Prostate gland (tissue), 2 donors: ENCODE measurements at regions not wholly inside any gene's neighbourhood (a gene's known extent, or its start where the extent isn't known, plus 50 kb on each side); places are given as distances from the start of the nearest gene placed in this dataset.

Experiments used
- POLR2A ChIP-seq: fragments of 450-650 bp; IDR thresholded peaks from one replicate; pipeline ENCODE4 v1.6.1; 2016; ENCODE audit warnings: antibody characterized with exemption, mild to moderate bottlenecking
- POLR2AphosphoS5 ChIP-seq: sonication (generic); formaldehyde crosslinking; IDR thresholded peaks from one replicate; pipeline ENCODE4 v1.6.1; 2017; ENCODE audit warnings: antibody characterized with exemption
- TF ChIP-seq, protein P1 (sequence below), 4 experiments: fragments of 200-600 bp in 2 of 4; fragments of 450-650 bp in 2 of 4; sonication (generic) in 2 of 4; IDR thresholded peaks; 1 replicate in 3 of 4; 2 replicates in 1 of 4; pipeline ENCODE4 v1.5.1; 2016 to 2019; ENCODE audit warnings: antibody characterized with exemption in 4 of 4, mild to moderate bottlenecking in 2 of 4, moderate library complexity in 2 of 4

DNA sequence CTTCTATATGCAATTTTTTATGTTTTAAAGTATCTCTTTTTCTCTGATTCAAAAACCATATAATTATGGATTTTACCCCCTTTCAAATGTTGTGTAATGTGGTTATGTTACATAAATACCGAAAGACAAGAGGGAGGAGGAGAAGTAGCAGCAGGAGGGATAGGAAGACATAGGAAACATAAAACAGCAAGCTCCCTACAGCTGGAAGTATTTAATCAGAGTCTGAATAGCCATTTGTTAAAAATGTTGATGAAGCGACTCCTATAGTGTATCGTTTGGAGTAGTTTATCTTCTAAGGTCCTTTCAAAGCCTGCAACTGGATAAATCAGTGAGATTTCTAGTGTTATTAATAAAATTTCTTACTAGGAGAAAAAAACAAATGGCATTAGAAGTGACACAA, 598.1 kb upstream of the GOLIM4 start:
- TF ChIP-seq, protein P1, sequence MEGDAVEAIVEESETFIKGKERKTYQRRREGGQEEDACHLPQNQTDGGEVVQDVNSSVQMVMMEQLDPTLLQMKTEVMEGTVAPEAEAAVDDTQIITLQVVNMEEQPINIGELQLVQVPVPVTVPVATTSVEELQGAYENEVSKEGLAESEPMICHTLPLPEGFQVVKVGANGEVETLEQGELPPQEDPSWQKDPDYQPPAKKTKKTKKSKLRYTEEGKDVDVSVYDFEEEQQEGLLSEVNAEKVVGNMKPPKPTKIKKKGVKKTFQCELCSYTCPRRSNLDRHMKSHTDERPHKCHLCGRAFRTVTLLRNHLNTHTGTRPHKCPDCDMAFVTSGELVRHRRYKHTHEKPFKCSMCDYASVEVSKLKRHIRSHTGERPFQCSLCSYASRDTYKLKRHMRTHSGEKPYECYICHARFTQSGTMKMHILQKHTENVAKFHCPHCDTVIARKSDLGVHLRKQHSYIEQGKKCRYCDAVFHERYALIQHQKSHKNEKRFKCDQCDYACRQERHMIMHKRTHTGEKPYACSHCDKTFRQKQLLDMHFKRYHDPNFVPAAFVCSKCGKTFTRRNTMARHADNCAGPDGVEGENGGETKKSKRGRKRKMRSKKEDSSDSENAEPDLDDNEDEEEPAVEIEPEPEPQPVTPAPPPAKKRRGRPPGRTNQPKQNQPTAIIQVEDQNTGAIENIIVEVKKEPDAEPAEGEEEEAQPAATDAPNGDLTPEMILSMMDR (IDR thresholded peaks at IDR 0.05), result no peak
- TF ChIP-seq POLR2A, result no peak
- TF ChIP-seq POLR2AphosphoS5, result no peak
